HepG2 (cell line): ENCODE measurements at regions not wholly inside any gene's neighbourhood (a gene's known extent, or its start where the extent isn't known, plus 50 kb on each side); places are given as distances from the start of the nearest gene placed in this dataset.

Experiments
- AHR ChIP-seq: IDR thresholded peaks from 2 replicates; pipeline ENCODE4 v1.6.1; 2018; ENCODE audit warnings: missing genetic modification reagents, missing compliant biosample characterization
- GABPA ChIP-seq, 2 experiments: IDR thresholded peaks; 2 replicates each; pipeline ENCODE4 v1.6.1; 2011 to 2016; ENCODE audit warnings: low read depth in 2 of 2, low read length in 1 of 2, missing biosample characterization in 1 of 2, missing genetic modification characterization in 1 of 2
- POLR2A ChIP-seq, 2 experiments: IDR thresholded peaks; 2 replicates each; pipeline ENCODE4 v1.6.1; 2011; ENCODE audit warnings: low read depth in 2 of 2, low read length in 2 of 2, mild to moderate bottlenecking in 1 of 2, moderate library complexity in 1 of 2; ENCODE audit not compliant: insufficient read depth in 1 of 2
- POLR2AphosphoS5 ChIP-seq: IDR thresholded peaks from 2 replicates; pipeline ENCODE4 v1.6.1; 2012; ENCODE audit warnings: low read depth, low read length
- RFXAP ChIP-seq: sonication (generic); formaldehyde crosslinking; IDR thresholded peaks from 2 replicates; pipeline ENCODE4 v1.4.0; 2020; ENCODE audit warnings: missing genetic modification reagents, borderline replicate concordance
- YY1 ChIP-seq: IDR thresholded peaks from 2 replicates; pipeline ENCODE4 v1.6.1; 2011; ENCODE audit warnings: low read length, low read depth, moderate library complexity, mild to moderate bottlenecking; ENCODE audit not compliant: insufficient read depth, insufficient replicate concordance
- ZNF530 ChIP-seq: sonication (generic); formaldehyde crosslinking; IDR thresholded peaks from 2 replicates; pipeline ENCODE4 v1.5.0; 2020; ENCODE audit warnings: low read depth, mild to moderate bottlenecking, missing genetic modification reagents
- TF ChIP-seq, protein P1 (sequence below): sonication (generic); formaldehyde crosslinking; IDR thresholded peaks from 2 replicates; pipeline ENCODE4 v1.4.0; 2020; ENCODE audit warnings: mild to moderate bottlenecking, missing genetic modification reagents
- TF ChIP-seq, protein P2 (sequence below): IDR thresholded peaks from 2 replicates; pipeline ENCODE4 v1.6.1; 2016; ENCODE audit warnings: control low read depth
- TF ChIP-seq, protein P3 (sequence below): sonication (generic); formaldehyde crosslinking; IDR thresholded peaks from 2 replicates; pipeline ENCODE4 v1.9.0; 2021; ENCODE audit warnings: missing genetic modification reagents, borderline replicate concordance
- TF ChIP-seq, protein P4 (sequence below): sonication (generic); formaldehyde crosslinking; IDR thresholded peaks from 2 replicates; pipeline ENCODE4 v1.5.0; 2020; ENCODE audit warnings: mild to moderate bottlenecking, missing genetic modification reagents, moderate library complexity
- TF ChIP-seq, protein P5 (sequence below): sonication (generic); formaldehyde crosslinking; IDR thresholded peaks from 2 replicates; pipeline ENCODE4 v1.4.0; 2020; ENCODE audit warnings: missing genetic modification reagents
- TF ChIP-seq, protein P6 (sequence below): sonication (generic); formaldehyde crosslinking; IDR thresholded peaks from 2 replicates; pipeline ENCODE4 v1.4.0; 2020; ENCODE audit warnings: missing genetic modification reagents

DNA sequence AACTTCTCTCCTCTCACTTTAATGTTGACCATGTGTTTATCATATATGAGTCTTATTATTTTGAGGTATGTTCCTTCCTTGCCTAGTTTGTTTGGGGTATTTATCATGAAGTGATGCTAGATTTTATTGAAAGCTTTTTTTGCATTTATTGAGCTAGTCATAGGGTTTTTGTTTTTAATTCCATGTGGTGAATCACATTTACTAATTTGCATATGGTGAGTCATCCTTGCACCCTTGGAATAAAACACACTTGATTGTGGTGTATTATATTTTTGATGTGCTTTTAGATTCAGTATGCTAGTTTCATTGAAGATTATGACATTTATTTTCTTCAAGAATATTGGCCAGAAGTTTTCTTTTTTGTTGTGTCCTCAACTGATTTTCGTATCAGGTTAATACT, 464.6 kb downstream of the PCDH18 start:
- no peak for TF ChIP-seq POLR2AphosphoS5
- no peak for TF ChIP-seq YY1
- TF ChIP-seq, protein P1, sequence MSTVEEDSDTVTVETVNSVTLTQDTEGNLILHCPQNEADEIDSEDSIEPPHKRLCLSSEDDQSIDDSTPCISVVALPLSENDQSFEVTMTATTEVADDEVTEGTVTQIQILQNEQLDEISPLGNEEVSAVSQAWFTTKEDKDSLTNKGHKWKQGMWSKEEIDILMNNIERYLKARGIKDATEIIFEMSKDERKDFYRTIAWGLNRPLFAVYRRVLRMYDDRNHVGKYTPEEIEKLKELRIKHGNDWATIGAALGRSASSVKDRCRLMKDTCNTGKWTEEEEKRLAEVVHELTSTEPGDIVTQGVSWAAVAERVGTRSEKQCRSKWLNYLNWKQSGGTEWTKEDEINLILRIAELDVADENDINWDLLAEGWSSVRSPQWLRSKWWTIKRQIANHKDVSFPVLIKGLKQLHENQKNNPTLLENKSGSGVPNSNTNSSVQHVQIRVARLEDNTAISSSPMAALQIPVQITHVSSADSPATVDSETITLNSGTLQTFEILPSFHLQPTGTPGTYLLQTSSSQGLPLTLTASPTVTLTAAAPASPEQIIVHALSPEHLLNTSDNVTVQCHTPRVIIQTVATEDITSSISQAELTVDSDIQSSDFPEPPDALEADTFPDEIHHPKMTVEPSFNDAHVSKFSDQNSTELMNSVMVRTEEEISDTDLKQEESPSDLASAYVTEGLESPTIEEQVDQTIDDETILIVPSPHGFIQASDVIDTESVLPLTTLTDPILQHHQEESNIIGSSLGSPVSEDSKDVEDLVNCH (CRISPR knock-in tag): no peak
- no peak for TF ChIP-seq AHR (CRISPR knock-in tag)
- TF ChIP-seq, protein P2, sequence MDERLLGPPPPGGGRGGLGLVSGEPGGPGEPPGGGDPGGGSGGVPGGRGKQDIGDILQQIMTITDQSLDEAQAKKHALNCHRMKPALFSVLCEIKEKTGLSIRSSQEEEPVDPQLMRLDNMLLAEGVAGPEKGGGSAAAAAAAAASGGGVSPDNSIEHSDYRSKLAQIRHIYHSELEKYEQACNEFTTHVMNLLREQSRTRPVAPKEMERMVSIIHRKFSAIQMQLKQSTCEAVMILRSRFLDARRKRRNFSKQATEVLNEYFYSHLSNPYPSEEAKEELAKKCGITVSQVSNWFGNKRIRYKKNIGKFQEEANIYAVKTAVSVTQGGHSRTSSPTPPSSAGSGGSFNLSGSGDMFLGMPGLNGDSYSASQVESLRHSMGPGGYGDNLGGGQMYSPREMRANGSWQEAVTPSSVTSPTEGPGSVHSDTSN (CRISPR knock-in tag): no peak
- TF ChIP-seq, protein P3, sequence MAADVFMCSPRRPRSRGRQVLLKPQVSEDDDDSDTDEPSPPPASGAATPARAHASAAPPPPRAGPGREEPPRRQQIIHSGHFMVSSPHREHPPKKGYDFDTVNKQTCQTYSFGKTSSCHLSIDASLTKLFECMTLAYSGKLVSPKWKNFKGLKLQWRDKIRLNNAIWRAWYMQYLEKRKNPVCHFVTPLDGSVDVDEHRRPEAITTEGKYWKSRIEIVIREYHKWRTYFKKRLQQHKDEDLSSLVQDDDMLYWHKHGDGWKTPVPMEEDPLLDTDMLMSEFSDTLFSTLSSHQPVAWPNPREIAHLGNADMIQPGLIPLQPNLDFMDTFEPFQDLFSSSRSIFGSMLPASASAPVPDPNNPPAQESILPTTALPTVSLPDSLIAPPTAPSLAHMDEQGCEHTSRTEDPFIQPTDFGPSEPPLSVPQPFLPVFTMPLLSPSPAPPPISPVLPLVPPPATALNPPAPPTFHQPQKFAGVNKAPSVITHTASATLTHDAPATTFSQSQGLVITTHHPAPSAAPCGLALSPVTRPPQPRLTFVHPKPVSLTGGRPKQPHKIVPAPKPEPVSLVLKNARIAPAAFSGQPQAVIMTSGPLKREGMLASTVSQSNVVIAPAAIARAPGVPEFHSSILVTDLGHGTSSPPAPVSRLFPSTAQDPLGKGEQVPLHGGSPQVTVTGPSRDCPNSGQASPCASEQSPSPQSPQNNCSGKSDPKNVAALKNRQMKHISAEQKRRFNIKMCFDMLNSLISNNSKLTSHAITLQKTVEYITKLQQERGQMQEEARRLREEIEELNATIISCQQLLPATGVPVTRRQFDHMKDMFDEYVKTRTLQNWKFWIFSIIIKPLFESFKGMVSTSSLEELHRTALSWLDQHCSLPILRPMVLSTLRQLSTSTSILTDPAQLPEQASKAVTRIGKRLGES (CRISPR knock-in tag): no peak
- TF ChIP-seq RFXAP (CRISPR knock-in tag): no peak
- TF ChIP-seq, protein P4, sequence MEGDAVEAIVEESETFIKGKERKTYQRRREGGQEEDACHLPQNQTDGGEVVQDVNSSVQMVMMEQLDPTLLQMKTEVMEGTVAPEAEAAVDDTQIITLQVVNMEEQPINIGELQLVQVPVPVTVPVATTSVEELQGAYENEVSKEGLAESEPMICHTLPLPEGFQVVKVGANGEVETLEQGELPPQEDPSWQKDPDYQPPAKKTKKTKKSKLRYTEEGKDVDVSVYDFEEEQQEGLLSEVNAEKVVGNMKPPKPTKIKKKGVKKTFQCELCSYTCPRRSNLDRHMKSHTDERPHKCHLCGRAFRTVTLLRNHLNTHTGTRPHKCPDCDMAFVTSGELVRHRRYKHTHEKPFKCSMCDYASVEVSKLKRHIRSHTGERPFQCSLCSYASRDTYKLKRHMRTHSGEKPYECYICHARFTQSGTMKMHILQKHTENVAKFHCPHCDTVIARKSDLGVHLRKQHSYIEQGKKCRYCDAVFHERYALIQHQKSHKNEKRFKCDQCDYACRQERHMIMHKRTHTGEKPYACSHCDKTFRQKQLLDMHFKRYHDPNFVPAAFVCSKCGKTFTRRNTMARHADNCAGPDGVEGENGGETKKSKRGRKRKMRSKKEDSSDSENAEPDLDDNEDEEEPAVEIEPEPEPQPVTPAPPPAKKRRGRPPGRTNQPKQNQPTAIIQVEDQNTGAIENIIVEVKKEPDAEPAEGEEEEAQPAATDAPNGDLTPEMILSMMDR: no peak
- TF ChIP-seq ZNF530 (CRISPR knock-in tag): no peak
- no peak for TF ChIP-seq GABPA (IDR thresholded peaks at IDR 0.05; ENCODE audit: low read depth, low read length)
- TF ChIP-seq GABPA (CRISPR knock-in tag; IDR thresholded peaks at IDR 0.05; ENCODE audit: low read depth): no peak
- TF ChIP-seq POLR2A (IDR thresholded peaks at IDR 0.05; ENCODE audit: insufficient read depth in 1 of 2, low read depth in 2 of 2, low read length in 2 of 2): no peak
- TF ChIP-seq, protein P5, sequence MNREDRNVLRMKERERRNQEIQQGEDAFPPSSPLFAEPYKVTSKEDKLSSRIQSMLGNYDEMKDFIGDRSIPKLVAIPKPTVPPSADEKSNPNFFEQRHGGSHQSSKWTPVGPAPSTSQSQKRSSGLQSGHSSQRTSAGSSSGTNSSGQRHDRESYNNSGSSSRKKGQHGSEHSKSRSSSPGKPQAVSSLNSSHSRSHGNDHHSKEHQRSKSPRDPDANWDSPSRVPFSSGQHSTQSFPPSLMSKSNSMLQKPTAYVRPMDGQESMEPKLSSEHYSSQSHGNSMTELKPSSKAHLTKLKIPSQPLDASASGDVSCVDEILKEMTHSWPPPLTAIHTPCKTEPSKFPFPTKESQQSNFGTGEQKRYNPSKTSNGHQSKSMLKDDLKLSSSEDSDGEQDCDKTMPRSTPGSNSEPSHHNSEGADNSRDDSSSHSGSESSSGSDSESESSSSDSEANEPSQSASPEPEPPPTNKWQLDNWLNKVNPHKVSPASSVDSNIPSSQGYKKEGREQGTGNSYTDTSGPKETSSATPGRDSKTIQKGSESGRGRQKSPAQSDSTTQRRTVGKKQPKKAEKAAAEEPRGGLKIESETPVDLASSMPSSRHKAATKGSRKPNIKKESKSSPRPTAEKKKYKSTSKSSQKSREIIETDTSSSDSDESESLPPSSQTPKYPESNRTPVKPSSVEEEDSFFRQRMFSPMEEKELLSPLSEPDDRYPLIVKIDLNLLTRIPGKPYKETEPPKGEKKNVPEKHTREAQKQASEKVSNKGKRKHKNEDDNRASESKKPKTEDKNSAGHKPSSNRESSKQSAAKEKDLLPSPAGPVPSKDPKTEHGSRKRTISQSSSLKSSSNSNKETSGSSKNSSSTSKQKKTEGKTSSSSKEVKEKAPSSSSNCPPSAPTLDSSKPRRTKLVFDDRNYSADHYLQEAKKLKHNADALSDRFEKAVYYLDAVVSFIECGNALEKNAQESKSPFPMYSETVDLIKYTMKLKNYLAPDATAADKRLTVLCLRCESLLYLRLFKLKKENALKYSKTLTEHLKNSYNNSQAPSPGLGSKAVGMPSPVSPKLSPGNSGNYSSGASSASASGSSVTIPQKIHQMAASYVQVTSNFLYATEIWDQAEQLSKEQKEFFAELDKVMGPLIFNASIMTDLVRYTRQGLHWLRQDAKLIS (CRISPR knock-in tag): no peak
- TF ChIP-seq, protein P6, sequence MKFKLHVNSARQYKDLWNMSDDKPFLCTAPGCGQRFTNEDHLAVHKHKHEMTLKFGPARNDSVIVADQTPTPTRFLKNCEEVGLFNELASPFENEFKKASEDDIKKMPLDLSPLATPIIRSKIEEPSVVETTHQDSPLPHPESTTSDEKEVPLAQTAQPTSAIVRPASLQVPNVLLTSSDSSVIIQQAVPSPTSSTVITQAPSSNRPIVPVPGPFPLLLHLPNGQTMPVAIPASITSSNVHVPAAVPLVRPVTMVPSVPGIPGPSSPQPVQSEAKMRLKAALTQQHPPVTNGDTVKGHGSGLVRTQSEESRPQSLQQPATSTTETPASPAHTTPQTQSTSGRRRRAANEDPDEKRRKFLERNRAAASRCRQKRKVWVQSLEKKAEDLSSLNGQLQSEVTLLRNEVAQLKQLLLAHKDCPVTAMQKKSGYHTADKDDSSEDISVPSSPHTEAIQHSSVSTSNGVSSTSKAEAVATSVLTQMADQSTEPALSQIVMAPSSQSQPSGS (CRISPR knock-in tag): no peak
